Progenitor cell of endocrine pancreas (in vitro differentiated cells): ENCODE measurements at regions not wholly inside any gene's neighbourhood (a gene's known extent, or its start where the extent isn't known, plus 50 kb on each side); places are given as distances from the start of the nearest gene placed in this dataset.

ENCODE experiments used
- DNase-seq: peaks from one replicate; pipeline ENCODE4 v3.0.0; 2021; ENCODE audit warnings: low spot score; ENCODE audit not compliant: unreplicated experiment
- H3K27ac Mint-ChIP-seq: 2 replicates; pipeline ENCODE4 v1.8.0; 2021; ENCODE audit warnings: mild to moderate bottlenecking, moderate library complexity, mixed read lengths
- H3K27me3 Mint-ChIP-seq: 2 replicates; pipeline ENCODE4 v1.8.0; 2021; ENCODE audit warnings: mixed read lengths
- H3K36me3 Mint-ChIP-seq: 2 replicates; pipeline ENCODE4 v1.8.0; 2022; ENCODE audit warnings: mixed read lengths; ENCODE audit not compliant: insufficient read depth
- H3K4me1 Mint-ChIP-seq: 2 replicates; pipeline ENCODE4 v1.8.0; 2021; ENCODE audit warnings: low read depth, mixed read lengths
- H3K4me3 Mint-ChIP-seq: 2 replicates; pipeline ENCODE4 v1.8.0; 2021; ENCODE audit warnings: low read depth, mild to moderate bottlenecking, moderate library complexity, mixed read lengths
- H3K9me3 Mint-ChIP-seq: 2 replicates; pipeline ENCODE4 v1.8.0; 2021; ENCODE audit warnings: low read depth, mixed read lengths
- TF ChIP-seq, protein P1 (sequence below): fragments of 200-600 bp; sonication (generic); IDR thresholded peaks from one replicate; pipeline ENCODE4 v1.5.0; 2021; ENCODE audit warnings: antibody characterized with exemption, mild to moderate bottlenecking; ENCODE audit not compliant: unreplicated experiment

DNA sequence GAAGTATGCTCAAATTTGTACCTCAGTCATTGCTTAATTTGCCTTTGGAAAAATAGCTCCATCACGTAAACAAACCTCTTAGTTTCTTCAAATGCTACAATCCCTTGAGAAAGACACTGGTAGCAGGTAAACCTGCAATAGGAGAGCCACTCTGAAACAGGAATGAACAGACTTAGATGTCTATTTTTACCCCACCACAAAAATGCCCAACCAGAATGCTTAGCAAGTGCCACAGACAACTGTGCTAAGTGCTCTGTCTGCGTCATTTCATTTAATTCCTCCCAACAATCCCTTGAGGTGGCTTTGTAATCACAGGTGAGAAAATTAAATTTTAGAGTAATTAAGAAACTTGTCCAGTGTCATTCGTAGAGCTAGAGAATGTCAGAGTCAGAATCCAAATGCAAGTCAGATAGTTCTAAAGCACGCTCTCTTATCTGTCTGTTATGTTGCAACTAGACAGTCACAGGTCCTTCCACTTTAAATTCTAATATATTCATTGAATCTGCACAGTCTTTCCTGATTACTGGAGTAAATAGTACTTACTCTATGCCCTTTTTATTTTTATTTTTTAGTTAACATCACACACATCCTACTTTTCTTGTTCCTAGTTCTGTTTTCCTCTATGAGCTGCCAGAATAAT, 89.0 kb upstream of the GRIA4 start:
- no peaks in the 10 kb centered on the region for H3K36me3 Mint-ChIP-seq
- H3K27ac Mint-ChIP-seq: no peak overlapping the region
- no peaks in the 10 kb centered on the region for H3K27me3 Mint-ChIP-seq
- H3K4me3 Mint-ChIP-seq: no peak overlapping the region
- H3K4me1 Mint-ChIP-seq: peaks cover 3% of the 10 kb centered on the region
- TF ChIP-seq, protein P1, sequence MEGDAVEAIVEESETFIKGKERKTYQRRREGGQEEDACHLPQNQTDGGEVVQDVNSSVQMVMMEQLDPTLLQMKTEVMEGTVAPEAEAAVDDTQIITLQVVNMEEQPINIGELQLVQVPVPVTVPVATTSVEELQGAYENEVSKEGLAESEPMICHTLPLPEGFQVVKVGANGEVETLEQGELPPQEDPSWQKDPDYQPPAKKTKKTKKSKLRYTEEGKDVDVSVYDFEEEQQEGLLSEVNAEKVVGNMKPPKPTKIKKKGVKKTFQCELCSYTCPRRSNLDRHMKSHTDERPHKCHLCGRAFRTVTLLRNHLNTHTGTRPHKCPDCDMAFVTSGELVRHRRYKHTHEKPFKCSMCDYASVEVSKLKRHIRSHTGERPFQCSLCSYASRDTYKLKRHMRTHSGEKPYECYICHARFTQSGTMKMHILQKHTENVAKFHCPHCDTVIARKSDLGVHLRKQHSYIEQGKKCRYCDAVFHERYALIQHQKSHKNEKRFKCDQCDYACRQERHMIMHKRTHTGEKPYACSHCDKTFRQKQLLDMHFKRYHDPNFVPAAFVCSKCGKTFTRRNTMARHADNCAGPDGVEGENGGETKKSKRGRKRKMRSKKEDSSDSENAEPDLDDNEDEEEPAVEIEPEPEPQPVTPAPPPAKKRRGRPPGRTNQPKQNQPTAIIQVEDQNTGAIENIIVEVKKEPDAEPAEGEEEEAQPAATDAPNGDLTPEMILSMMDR: no peak
- no peak for DNase-seq
- peaks cover 6% of the 10 kb centered on the region for H3K9me3 Mint-ChIP-seq

DNA sequence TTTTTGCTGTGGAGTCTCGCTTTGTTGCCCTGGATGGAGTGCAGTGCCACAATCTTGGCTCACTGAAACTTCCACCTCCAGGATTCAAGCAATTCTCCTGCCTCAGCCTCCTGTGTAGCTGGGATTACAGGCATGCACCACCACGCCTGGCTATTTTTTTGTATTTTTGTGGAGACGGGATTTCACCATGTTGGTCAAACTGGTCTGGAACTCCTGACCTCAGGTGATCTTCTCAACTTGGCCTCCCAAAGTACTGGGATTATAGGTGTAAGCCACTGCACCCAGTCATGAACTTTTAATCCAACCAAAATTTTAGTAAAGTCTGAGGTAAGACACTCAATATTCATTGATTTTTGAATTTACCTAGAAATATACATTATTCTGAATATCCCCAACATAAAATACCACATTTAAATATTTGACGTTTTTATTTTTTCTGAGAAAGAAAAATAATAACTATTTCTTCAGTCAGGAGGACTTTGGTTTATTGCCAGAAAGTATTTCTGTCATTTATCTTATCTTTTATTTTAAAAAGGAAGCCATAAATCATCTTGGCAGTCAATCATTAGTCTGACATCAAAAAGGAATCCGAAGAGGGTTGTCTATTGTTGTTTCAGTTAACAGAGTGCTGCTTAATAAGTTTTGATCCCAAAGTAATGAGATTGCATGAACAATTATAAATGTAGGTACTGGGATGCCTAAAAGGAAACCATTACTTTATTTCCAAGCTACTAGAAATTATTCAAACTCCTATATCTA, 102.2 kb upstream of the GRIA4 start:
- no peaks in the 10 kb centered on the region for H3K9me3 Mint-ChIP-seq
- H3K4me3 Mint-ChIP-seq: no peak overlapping the region
- H3K36me3 Mint-ChIP-seq: no peaks in the 10 kb centered on the region

DNA sequence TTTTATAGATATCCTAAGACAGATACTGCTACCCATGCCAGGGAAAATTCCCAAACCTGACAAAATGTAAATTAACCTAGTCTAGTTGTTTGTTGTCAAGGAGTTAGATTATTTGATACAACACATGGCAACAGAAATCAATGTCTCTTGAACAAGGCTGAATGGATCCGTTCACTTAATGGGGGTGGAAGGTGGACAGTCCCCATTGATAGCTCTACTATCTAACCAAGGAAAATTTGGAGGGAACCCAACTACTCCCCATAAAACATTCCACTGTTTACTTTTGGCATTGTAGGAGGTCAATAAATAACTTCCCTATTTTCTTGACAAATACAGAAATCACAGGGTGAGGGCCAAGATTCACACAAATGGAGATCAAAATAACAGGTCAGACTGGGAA, 117.9 kb upstream of the GRIA4 start:
- Mint-ChIP-seq H3K36me3 (no peaks in the 10 kb centered on the region), H3K4me3 (no peak overlapping the region), H3K27ac (no peak overlapping the region), H3K9me3 (no peaks in the 10 kb centered on the region), H3K27me3 (no peaks in the 10 kb centered on the region), H3K4me1 (peaks cover 9% of the 10 kb centered on the region)
- no peak for DNase-seq
- TF ChIP-seq, protein P1: no peak

More for the DNA sequence above, 102.2 kb upstream of the GRIA4 start:
- no peak overlapping the region for H3K27ac Mint-ChIP-seq
- peaks cover 9% of the 10 kb centered on the region for H3K4me1 Mint-ChIP-seq
- no peak for DNase-seq
- TF ChIP-seq, protein P1: no peak
- H3K27me3 Mint-ChIP-seq: no peaks in the 10 kb centered on the region

DNA sequence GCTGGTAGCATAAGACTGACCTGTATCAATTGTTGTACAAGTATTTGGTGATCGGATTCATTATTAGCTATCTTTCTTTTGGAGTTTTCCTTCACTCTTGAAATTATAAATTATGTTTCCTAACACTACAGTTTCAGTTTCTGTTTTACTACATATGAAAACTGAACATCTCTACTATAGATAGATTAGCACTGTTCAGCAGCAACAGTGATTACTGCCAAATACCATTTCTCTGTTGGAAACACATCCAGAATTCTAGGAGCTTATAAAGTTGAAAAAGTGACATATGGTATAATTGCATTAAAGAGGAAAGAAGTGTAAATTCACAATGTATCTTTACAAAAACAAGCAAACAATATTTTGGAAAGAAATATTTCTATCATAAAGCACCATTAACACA, 118.5 kb upstream of the GRIA4 start:
- H3K36me3 Mint-ChIP-seq: no peaks in the 10 kb centered on the region
- H3K27me3 Mint-ChIP-seq: no peaks in the 10 kb centered on the region
- no peaks in the 10 kb centered on the region for H3K9me3 Mint-ChIP-seq
- H3K4me1 Mint-ChIP-seq: peaks cover 9% of the 10 kb centered on the region
- H3K4me3 Mint-ChIP-seq: no peak overlapping the region
- H3K27ac Mint-ChIP-seq: no peak overlapping the region
- TF ChIP-seq, protein P1: no peak
- no peak for DNase-seq

DNA sequence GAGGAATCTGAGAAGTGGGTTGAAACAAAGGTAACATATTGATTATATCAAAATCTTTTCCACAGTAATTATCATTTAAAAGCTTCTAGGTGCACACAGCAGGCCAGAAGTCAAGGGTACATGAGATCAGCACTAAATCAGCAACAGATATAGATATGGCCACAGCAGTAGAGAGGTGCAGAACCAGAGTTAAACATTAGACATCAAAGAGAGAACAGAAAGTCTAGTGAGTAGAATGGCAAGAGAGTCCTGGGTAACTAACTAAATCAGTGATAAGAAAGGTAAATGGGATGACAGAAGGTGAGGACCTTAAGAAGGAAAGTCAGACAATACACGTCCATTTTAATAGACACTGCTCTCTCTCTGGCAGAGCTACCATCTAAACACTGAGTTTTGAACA, 119.5 kb upstream of the GRIA4 start:
- Mint-ChIP-seq H3K4me1 (peaks cover 9% of the 10 kb centered on the region), H3K4me3 (no peak overlapping the region), H3K36me3 (no peaks in the 10 kb centered on the region), H3K27ac (no peak overlapping the region), H3K27me3 (no peaks in the 10 kb centered on the region), H3K9me3 (no peaks in the 10 kb centered on the region)
- TF ChIP-seq, protein P1: no peak
- DNase-seq: no peak
